T-helper 2 cell treated with Interferon-gamma antibody and Interleukin-4, amounts not matched to agents 100 ng/mL and 5 ng/mL, for 36 hours (primary cell): ENCODE measurements at regions not wholly inside any gene's neighbourhood (a gene's known extent, or its start where the extent isn't known, plus 50 kb on each side); places are given as distances from the start of the nearest gene placed in this dataset.
"Not testable (repeated sequence)": the region's sequence is repeated elsewhere in the genome, so short reads cannot be mapped to it uniquely, and the experiment has no call there.

Experiments used
- intact Hi-C: fragments of 100-400 bp; cut with micrococcal nuclease; formaldehyde crosslinking; loops from one replicate; pipeline ENCODE4 v1.15.1; 2023

DNA sequence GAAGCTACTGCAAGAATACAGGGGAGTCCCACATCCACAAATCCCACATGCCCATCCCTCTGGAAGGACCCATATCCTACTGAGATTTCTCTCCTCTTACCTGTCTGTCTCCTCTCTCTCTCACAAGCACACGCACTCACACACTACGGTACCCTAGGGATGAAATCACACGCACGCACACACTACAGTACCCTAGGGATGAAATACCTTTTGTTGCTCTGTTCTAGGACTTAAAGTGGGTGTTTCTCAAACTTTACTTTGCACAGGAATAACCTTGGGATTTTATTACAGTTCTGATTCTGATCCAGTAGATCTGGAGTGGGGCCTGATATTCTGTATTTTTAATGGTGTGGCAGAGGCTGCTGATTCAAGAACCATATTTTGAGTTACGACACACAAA is 622.2 kb upstream of the ZNF385D start:
- intact Hi-C loops: no loop called here

DNA sequence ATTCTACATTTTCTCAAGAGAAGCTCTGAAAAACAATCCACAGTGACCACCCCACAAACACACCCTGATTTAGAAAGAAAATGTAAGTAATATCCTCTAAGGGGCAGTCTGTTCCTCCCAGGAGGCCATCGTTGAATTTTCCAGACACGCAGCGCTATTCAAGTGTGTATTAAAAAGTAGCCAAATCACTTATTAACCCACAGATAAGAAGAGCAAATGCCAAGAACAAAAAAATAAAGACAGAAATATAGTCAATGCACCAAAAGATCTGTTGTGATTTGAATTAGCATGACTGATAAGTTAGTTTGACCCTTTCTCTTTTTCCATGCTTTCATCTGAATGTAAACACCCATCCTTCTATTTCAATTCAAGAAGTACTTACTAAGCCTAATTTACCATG is 622.8 kb upstream of the ZNF385D start:
- intact Hi-C loops: no loop called here

DNA sequence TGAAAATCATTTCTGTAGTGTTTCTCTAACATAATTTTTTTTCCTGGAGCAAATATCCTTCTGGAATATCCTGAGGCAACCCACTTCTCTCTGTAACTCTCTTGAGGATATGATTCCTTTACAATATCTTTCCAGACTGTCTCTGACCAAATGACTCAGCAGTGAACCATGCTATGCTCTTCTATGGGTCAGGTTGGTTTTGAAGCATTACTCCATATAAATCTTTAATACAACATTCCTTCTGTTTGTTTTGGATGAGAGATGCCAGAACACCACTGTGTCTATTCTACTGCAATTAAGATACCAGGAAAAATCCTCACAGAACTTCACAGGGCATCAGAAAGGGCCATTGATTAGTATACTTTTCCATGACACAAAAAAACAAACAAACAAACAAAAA is 626.4 kb upstream of the ZNF385D start:
- intact Hi-C loops: no loop called here

DNA sequence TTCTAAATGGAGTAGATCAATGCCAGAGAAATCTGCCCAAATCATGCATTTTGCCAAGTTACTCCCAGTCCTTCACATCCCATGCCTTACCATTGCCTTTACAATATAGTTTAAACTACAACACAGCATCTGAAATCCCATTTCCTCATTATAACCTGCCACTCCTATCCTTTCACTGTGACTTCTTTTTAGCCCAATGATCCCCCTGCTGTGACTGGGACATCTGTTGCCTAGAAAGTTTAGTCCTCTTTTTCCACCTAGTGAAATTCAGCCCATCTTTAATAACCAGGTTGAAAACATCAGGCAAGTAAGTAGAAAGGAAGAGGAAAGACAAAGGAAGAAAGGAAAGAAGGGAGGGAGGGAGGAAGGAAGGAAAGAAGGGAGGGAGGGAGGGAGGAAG is 627.9 kb upstream of the ZNF385D start:
- intact Hi-C loops: no loop called here

DNA sequence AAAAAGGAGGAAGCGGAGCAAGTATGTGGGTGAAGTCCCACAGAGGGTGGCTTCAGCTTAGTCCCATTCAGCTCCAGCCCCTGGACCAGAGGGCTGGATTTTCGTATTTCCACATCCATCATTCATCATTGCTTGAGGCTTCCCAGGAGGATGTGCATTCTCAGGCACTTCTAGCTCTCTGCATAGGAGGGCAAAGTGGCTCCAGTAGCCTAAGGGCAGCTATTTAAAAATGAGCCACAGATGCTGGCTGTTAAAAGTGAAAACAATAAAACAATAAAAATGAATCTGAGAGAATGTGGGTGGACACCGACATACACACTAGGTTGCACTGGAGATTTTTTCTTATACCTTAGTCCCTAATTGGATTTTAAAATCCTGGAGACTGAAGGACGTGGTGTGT is 629.2 kb upstream of the ZNF385D start:
- intact Hi-C loops: no loop called here

DNA sequence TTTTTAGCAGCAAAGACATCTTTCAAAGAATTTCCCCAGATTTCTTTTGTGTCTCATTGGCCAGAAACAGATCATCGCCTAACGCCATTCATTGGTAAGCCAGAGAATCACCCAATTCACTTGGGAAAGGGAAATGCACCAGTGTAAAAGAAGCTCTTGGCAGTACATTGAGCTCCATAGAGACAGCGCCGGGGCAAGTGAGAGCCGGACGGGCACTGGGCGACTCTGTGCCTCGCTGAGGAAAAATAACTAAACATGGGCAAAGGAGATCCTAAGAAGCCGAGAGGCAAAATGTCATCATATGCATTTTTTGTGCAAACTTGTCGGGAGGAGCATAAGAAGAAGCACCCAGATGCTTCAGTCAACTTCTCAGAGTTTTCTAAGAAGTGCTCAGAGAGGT is 630.6 kb upstream of the ZNF385D start:
- intact Hi-C loops: not testable (repeated sequence)

DNA sequence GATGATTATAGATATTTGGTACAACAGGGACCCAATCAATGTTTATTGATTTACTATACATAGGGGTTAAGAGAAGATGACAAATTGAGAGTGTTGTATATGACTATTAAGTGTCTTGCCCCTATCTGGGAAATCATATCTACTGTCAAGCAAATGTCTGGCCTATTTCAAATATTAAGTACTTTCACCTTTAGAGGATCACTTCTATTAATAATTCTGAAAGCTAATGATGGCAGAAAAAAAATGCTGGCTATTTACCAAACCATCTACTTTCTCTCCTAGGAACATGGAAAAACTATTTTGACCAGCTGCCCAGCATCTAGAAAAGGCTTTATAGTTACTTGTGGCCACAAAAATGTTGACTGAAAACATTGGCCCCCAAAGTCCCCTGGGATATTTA is 632.3 kb upstream of the ZNF385D start:
- intact Hi-C loops: no loop called here

DNA sequence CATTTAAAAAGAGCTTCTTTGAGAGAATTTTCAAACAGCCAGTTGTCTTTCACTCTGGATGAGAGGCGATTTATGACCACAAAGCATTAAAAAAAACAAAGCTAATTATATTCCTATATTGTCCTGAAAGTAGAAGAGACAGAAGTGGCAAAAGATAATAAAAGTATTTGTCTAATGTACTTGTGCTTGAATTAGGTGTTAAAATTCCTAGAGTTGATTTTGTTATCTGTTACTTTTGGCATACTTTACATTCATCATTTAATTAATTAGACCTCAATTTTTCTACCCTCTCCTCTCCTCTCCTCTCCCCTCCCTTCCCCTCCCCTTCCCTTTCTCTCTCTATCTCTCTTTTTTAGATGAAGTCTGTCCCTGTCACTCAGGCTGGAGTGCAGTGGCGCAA is 635.1 kb upstream of the ZNF385D start:
- intact Hi-C loops: no loop called here

DNA sequence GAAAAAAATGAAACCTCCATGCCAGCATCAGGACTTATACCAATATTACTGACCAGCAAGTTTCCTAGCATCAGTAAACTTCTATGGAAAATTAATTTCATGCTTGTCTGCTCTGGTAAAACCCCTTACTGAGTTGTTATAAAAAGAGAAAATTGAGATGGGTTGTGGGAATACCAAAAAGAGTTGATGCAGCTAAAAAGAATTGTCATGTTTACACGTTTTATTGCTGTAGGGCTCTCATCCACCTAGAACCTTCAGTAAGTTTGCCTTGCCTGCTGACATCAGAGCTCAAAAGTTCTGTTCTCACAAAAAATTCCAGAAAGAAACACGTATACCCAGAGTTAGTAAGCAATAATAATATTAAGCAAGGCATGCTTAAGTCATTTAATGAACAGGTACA is 641.3 kb upstream of the ZNF385D start:
- intact Hi-C loops: no loop called here

DNA sequence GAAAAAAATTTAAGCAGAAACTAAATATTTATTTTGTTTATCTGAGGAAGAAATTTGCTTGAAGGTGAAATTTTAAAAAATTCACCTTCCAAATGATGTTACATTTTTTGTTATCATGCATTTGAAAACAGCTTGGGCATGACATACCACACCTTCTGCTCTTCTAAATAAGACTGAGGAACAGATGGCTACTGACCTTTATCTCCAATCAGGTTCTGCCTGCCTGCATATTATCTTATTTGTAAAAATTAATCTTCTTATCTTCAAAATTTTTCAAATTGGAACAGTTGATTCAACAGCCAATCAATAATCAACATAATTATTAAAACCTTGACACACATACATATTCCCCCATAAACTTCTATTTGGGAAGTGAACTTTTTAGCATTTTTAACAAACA is 641.8 kb upstream of the ZNF385D start:
- intact Hi-C loops: no loop called here

DNA sequence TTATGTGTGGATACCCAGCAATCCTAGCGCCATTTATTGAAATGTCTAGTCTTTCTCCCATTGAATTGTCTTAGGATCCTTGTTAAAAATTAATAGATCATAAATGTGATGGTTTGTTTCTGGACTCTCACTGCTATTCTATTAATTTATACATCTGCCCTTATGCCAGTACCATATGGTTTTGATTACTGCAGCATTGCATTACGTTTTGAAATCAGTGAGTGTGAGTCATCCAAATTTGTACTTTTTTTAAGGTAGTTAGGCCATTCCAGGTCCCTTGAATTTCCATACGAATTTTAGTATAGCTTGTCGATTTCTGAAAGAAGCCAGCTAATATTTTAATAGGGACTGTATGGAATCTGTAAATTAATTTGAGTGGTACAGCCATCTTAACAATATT is 648.6 kb upstream of the ZNF385D start:
- intact Hi-C loops: no loop called here

DNA sequence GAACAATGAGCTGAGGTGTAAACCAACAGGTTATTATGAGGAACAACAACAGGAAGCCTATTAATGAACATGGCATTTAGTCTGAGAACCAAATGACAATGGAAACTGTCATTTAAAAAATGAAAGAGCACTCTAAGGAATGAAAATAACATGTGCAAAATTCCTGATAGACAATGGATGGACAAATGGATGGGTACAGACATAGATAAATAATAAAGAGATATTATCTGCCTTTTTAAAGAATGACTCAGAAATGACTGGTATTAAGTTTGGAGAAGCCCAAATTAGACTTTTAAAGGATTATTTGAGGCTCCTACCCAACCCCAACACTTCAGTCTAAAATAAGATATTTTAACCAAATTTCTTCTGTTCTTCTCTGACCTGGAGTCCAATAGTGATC is 650.5 kb upstream of the ZNF385D start:
- intact Hi-C loops: no loop called here

DNA sequence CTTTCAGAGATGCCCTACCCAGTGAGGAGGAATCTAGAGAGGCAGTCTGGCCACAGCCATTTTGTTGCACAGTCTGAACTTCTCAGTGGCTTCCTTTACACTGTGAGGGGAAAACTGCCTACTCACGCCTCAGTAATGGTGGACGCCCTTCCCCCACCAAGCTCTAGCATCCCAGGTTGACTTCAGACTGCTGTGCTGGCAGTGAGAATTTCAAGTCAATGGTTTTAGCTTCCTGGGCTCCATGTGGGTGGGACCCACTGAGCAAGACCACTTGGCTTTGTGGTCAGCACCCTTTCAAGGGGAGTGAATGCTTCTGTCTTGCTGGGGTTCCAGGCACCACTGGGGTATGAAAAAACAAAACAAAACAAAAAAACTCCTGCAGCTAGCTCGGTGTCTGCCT is 663.2 kb upstream of the ZNF385D start:
- intact Hi-C loops: no loop called here

DNA sequence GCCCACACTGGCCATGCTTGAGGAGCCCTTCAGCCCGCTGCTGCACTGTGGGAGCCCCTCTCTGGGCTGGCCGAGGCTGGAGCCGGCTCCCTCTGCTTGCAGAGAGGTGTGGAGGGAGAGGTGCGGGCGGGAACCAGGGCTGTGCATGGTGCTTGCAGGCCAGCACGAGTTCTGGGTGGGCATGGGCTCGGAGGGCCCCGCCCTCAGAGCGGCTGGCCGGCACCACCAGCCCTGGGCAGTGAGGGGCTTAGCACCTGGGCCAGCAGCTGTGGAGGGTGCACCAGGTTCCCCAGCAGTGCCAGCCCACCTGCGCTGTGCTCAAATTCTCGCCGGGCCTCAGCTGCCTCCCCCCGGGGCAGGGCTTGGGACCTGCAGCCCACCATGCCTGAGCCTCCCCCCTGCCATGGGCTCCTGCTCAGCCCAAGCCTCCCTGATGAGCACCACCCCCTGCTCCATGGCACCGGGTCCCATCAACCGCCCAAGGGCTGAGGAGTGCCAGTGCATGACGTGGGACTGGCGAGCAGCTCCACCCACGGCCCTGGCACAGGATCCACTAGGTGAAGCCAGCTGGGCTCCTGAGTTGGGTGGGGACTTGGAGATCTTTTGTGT is 665.9 kb upstream of the ZNF385D start:
- intact Hi-C loops: not testable (repeated sequence)

DNA sequence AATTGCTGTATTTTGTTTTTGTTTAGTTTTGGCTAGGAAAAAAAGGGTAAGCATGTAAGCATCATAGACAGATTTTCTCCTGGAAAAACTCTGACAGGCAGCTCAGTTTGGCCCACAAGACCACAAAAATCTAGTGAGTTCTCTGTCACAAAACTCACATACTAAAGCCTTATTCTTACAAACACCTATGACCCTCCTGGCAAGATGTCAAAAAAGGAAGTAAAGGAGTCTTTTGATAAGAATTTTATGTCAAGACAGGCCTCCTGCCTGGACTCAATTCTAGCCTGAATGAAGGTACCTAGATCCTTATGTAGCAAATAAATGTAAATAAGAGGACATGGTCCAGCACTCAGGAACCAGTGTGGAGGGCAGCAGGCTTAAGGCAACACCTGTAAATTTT is 668.3 kb upstream of the ZNF385D start:
- intact Hi-C loops: no loop called here

DNA sequence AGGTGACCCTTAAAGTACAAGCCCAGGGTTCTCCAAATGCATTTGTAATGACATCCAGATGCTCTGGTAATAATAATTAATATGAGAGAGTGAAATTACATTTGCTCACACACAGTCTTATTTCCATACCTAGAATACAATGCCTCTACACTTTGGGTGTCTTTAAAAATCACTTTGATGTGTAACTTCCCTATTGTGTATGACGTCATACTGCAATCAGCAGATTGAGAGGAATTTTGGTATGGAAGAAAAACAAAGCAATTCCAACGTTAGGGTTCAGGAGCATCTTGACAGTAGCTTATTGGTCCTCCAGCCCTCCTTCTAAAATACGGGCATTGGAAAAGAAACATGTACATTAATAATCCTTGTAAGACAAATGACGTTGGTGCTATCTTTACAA is 670.6 kb upstream of the ZNF385D start:
- intact Hi-C loops: no loop called here

DNA sequence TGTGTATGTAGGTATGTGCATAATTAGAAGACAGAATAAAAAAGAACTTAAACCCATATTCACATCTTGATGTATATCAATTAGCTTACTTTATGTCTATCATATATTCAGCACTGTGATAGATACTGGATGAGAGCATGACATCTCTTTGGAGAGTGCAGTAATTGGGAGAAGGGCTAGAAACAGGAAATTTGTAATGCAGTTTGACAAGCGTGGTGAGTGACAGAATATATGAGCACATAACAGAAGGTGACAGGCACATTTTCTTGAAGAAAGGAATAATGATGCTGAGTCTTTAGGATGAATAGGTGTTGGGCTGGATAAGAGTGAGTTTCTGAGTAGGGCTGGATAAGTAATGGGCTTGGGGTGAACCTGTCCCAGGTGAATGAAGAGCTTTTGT is 680.3 kb upstream of the ZNF385D start:
- intact Hi-C loops: no loop called here

DNA sequence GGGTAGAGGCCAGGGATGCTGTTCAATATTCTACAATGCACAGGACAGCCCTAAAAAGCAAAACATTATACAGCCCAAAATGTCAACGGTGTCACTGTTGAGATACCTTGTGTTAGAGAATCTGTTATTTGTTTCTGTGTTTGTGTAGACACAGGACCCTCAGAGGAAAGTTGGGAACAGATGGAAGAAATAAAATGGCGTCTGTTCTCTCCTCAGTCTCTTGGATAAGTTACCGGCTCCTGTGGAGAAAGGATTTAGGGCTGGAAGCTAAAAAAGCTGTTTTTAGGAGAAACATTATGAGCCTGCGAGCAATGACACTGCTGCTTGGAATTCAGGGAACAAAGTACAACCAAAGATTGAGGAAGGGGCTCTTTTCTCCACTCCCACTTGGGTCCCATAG is 688.6 kb upstream of the ZNF385D start:
- intact Hi-C loops: no loop called here

DNA sequence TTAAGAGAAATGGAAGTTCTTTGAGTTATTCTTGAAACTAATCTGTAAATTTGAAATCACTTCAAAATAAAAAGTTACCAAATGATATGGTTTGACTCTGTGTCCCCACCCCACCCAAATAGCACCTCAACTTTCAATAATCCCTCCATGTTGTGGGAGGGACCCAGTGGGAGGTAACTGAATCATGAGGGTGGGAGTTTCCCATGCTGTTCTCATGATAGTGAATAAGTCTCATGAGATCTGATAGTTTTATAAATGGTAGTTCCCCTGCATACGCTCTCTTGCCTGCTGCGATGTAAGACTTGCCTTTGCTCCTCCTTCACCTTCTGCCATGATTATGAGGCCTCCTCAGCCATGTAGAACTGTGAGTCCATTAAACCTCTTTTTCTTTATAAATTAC is 690.7 kb upstream of the ZNF385D start:
- intact Hi-C loops: no loop called here

DNA sequence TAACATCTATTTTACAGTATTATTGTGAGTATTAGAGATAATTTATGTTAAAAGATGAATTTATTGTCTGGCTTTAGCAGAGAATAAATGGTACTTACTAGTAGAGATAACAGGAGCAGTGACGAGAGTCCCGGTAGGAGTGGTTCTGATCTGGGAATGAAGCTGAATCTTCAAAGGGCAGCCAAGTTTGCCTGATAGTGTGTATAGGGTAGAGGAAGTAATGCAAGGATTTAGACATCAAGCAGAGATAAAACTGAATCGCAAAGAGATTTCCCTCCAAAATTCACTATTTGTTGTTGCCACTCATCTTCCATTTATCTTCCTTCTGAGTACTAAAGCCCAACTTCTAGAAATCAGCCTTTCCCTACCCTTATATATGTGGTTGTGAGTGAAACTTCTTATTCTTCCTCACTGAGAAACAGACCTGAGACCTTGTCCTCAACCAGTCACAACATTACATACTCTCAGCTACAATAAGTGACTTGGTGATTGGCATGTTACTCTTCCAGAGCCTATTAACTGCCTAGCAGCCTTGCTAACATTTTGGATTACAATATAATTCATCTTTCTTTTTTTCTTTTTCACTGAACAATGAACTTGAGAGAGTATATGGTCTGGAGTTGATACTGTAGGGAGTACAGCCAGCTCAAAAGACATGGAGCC is 692.7 kb upstream of the ZNF385D start:
- intact Hi-C loops: no loop called here

DNA sequence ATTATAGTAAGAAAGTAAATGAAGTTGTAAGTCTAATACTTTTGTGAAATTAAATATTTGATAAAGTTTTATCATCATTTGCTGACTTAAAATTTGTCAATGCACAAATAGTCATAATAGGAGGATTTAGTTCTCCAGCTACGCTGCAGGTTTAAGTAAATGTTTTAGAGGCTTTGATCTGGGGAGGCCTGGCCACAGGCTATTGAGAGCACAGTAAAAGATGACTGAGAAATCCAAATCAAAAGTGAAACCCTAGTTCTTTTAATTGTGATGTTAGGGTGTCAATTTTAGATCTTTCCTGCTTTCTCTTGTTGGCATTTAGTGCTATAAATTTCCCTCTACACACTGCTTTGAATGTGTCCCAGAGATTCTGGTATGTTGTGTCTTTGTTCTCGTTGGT is 694.3 kb upstream of the ZNF385D start:
- intact Hi-C loops: not testable (repeated sequence)

DNA sequence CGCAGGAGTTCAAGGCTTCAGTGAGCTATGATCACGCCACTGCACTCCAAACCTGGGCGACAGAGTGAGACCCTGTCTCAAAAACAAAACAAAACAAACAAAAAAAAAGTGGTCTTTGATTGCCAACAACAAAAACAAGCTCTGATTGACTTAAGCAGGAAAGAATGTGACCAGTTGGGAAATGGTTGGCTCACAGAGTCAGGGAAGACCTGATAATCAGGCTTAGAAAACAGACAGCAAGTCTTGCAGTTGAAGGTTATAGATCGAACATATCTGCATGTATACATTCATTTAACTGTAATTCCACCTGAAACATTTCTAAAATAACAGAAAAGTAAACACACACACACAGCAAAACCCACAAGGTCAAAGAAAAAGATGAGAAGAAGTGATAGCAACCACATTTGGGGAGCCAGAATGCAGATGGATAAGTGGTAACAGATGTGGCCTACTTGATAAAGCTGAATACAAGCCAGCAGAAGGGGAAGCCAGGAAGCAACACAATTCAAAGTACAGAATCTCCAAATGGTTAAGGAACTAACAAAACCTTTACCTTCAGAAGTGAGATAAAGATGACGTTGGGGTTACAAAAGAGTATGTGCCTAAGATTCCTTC is 699.9 kb upstream of the ZNF385D start:
- intact Hi-C loops: no loop called here

DNA sequence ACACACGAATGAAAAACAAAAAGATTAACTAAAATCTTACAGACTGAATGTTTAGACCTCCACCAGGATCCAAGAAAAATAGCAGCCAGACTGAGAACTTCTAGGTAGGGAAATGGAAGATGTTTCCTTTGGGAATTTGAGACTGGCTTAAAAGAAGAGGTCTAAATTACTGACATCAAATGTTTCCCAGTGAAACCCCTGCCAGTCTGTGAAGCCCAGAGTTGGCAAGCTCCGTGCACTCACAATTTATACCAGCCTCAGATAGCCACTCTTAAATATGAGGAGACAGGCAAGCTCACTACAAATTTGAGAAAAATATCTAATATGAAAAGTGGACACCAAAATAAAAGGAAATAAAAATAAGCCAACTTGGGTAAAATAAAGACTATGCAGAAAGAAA is 700.5 kb upstream of the ZNF385D start:
- intact Hi-C loops: no loop called here
